Tibial artery (tissue), 4 donors: ENCODE measurements at regions not wholly inside any gene's neighbourhood (a gene's known extent, or its start where the extent isn't known, plus 50 kb on each side); places are given as distances from the start of the nearest gene placed in this dataset.

Experiments
- DNase-seq, 2 donors: peaks; one replicate each; pipeline ENCODE4 v3.0.0-alpha.2; 2019
- H3K27ac ChIP-seq, 2 donors: fragments of 200-600 bp; sonication (generic) in 1 of 2; 1 replicate in 1 of 2; 2 replicates in 1 of 2; pipeline ENCODE4 v1.5.1; 2018 to 2019; ENCODE audit warnings: mild to moderate bottlenecking in 1 of 2
- H3K27me3 ChIP-seq, 2 donors: fragments of 200-600 bp; sonication (generic) in 1 of 2; one replicate each; pipeline versions ENCODE4 v1.5.1 to v1.6.0; 2016 to 2019
- H3K36me3 ChIP-seq, 3 donors: fragments of 200-600 bp; sonication (generic) in 2 of 3; one replicate each; pipeline ENCODE4 v1.5.1; 2016 to 2019; ENCODE audit warnings: mild to moderate bottlenecking in 2 of 3
- H3K4me1 ChIP-seq, 4 donors: fragments of 200-600 bp; sonication (generic) in 2 of 4; 1 replicate in 3 of 4; 2 replicates in 1 of 4; pipeline ENCODE4 v1.5.1; 2016 to 2019
- H3K4me3 ChIP-seq, 2 donors: fragments of 200-600 bp; sonication (generic) in 1 of 2; 1 replicate in 1 of 2; 2 replicates in 1 of 2; pipeline ENCODE4 v1.5.1; 2018 to 2019; ENCODE audit warnings: mild to moderate bottlenecking in 2 of 2
- H3K9me3 ChIP-seq, 3 donors: fragments of 200-600 bp; sonication (generic) in 1 of 3; one replicate each; pipeline ENCODE4 v1.5.1; 2016 to 2019
- intact Hi-C: fragments of 100-400 bp; cut with DNase I; formaldehyde crosslinking; loops from one replicate; pipeline ENCODE4 v1.15.0; 2023; ENCODE audit warnings: low total_unique reads
- TF ChIP-seq, protein P1 (sequence below), 2 experiments: fragments of 200-600 bp in 1 of 2; fragments of 450-650 bp in 1 of 2; IDR thresholded peaks; one replicate each; pipeline ENCODE4 v1.5.1; 2017 to 2019; ENCODE audit warnings: antibody characterized with exemption in 2 of 2, mild to moderate bottlenecking in 1 of 2, moderate library complexity in 1 of 2

DNA sequence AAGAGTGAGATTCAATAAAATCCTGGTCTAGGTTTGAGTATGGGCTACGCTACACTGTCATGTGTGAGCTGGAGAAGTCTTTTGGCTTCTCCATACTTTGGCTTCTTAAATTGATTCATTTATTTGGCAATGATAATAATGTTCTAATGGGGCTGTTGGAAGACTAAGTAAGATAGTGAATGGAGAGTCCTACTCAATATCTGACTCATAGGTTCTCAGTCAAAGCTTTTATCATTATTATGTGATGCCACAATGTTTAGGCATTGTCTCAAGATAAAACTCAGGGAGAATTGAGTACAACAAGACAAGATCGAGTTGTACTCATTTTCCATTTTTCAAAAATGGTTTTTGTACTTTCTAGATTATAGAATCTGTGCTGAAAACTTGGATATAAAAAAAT is 92.5 kb upstream of the VEGFC start:
- TF ChIP-seq, protein P1, sequence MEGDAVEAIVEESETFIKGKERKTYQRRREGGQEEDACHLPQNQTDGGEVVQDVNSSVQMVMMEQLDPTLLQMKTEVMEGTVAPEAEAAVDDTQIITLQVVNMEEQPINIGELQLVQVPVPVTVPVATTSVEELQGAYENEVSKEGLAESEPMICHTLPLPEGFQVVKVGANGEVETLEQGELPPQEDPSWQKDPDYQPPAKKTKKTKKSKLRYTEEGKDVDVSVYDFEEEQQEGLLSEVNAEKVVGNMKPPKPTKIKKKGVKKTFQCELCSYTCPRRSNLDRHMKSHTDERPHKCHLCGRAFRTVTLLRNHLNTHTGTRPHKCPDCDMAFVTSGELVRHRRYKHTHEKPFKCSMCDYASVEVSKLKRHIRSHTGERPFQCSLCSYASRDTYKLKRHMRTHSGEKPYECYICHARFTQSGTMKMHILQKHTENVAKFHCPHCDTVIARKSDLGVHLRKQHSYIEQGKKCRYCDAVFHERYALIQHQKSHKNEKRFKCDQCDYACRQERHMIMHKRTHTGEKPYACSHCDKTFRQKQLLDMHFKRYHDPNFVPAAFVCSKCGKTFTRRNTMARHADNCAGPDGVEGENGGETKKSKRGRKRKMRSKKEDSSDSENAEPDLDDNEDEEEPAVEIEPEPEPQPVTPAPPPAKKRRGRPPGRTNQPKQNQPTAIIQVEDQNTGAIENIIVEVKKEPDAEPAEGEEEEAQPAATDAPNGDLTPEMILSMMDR (IDR thresholded peaks at IDR 0.05) = no peak
- H3K27me3 ChIP-seq = no peaks in the 10 kb centered on the region
- no peaks in the 10 kb centered on the region for H3K36me3 ChIP-seq
- H3K4me3 ChIP-seq = no peak overlapping the region
- no peak for DNase-seq
- peaks cover 0 to 3% (median 0%) of the 10 kb centered on the region in 4 donors for H3K4me1 ChIP-seq
- no peaks in the 10 kb centered on the region for H3K9me3 ChIP-seq
- H3K27ac ChIP-seq = no peak overlapping the region
- intact Hi-C loops = no loop called here

- H3K27ac ChIP-seq = no peak overlapping the region
- peaks cover 0 to 3% (median 0%) of the 10 kb centered on the region in 4 donors for H3K4me1 ChIP-seq
- no peaks in the 10 kb centered on the region for H3K36me3 ChIP-seq
- no peak for DNase-seq
- H3K9me3 ChIP-seq = no peaks in the 10 kb centered on the region
- no peaks in the 10 kb centered on the region for H3K27me3 ChIP-seq
- H3K4me3 ChIP-seq = no peak overlapping the region
- intact Hi-C loops = no loop called here
- TF ChIP-seq, protein P1 (IDR thresholded peaks at IDR 0.05) = no peak
Measured at GRCh38 chr4:176886135-176886534, 93.4 kb upstream of the VEGFC start.

DNA sequence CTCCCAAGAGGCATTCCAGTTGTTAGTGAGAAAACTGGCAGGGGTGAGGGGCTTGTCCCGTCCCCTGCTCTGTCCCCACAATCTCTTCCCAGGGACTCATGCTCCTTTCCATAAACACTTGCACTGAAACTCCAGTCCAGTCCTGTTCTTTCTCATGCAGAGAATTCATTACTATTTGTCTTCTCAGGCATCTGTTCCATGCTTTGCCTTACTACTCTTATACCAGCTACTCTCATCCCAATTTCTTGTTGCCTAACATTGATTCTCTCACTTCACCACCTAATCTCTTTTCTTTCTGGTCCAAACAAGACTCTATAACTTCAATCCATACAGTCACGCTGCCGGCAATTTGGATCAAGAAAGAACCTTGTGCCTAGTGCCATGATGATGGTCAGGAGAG is 97.1 kb upstream of the VEGFC start:
- intact Hi-C loops = no loop called here
- no peak for DNase-seq
- no peak overlapping the region for H3K4me3 ChIP-seq
- TF ChIP-seq, protein P1 (IDR thresholded peaks at IDR 0.05) = no peak
- H3K9me3 ChIP-seq = no peaks in the 10 kb centered on the region
- H3K36me3 ChIP-seq = no peaks in the 10 kb centered on the region
- H3K27ac ChIP-seq = no peak overlapping the region
- H3K27me3 ChIP-seq = no peaks in the 10 kb centered on the region
- H3K4me1 ChIP-seq = no peaks in the 10 kb centered on the region

- no peaks in the 10 kb centered on the region for H3K9me3 ChIP-seq
- intact Hi-C loops = no loop called here
- no peaks in the 10 kb centered on the region for H3K4me1 ChIP-seq
- no peak overlapping the region for H3K27ac ChIP-seq
- no peak overlapping the region for H3K4me3 ChIP-seq
- DNase-seq = no peak
- no peaks in the 10 kb centered on the region for H3K36me3 ChIP-seq
- TF ChIP-seq, protein P1 (IDR thresholded peaks at IDR 0.05) = no peak
- no peaks in the 10 kb centered on the region for H3K27me3 ChIP-seq
Measured at GRCh38 chr4:176894498-176894897, 101.8 kb upstream of the VEGFC start.

DNA sequence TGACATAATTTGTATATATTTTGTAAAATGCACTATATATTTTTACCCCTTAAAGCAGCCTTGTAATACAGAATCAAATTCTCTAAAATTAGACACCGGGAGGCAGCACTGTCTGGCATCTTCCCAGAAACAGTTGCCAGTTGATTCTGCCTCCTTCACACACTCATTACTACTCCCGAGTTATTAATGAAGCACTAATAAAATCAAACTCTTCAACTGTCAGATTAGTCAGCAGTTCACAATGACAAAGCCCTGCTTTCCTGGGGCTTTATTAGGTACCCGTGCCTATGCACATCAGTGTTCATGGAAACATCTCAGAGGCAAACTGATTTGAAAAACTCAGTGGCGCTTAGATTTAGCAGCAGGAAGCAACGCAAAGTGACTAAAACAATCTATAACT is 103.5 kb upstream of the VEGFC start:
- Histone ChIP-seq H3K4me1 (no peaks in the 10 kb centered on the region), H3K4me3 (no peak overlapping the region), H3K27me3 (no peaks in the 10 kb centered on the region), H3K36me3 (no peaks in the 10 kb centered on the region), H3K9me3 (no peaks in the 10 kb centered on the region), H3K27ac (no peak overlapping the region)
- TF ChIP-seq, protein P1 (IDR thresholded peaks at IDR 0.05) = no peak
- DNase-seq = no peak
- intact Hi-C loops = no loop called here

DNA sequence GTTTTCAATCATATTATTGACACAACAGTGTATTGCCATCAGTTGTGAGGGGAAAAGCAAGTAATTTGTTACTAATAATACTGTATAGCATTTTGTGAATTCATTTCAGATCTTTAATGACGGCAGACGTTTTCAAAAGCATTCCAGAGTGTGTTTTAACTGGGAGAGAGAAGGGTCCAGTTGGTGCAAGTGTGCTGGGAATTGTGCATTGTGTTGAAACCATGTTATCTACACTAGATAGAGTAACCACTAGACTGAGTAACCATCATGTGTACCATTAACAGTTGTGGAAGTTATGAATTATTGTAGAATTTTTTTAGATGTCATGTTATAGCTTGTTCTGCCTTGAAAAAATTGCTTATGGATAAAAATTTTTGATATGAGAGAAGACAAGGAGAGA is 104.5 kb upstream of the VEGFC start:
- Histone ChIP-seq H3K4me3 (no peak overlapping the region), H3K36me3 (no peaks in the 10 kb centered on the region), H3K9me3 (no peaks in the 10 kb centered on the region), H3K27ac (no peak overlapping the region), H3K27me3 (no peaks in the 10 kb centered on the region), H3K4me1 (no peaks in the 10 kb centered on the region)
- DNase-seq = no peak
- intact Hi-C loops = no loop called here
- TF ChIP-seq, protein P1 (IDR thresholded peaks at IDR 0.05) = no peak
